ENCODE measurements at regions not wholly inside any gene's neighbourhood (a gene's known extent, or its start where the extent isn't known, plus 50 kb on each side); places are given as distances from the start of the nearest gene placed in this dataset.

GRCh38 chr3:59289831-59290230, 240.0 kb upstream of the CFAP20DC start:
- no peak for DNase-seq (ENCODE audit: low spot score)

GRCh38 chr3:59288951-59289350, 239.1 kb upstream of the CFAP20DC start:
- no peak for DNase-seq (ENCODE audit: low spot score)

- peak; percentile 77 for DNase-seq (ENCODE audit: low spot score)
These were observed 237.1 kb upstream of the CFAP20DC start for GRCh38 chr3:59286791-59287531.

GRCh38 chr3:59285560-59285959, 235.7 kb upstream of the CFAP20DC start:
- DNase-seq (ENCODE audit: low spot score), result no peak

- no peak for DNase-seq (ENCODE audit: low spot score)
These were observed 235.1 kb upstream of the CFAP20DC start for GRCh38 chr3:59284926-59285325.

- DNase-seq (ENCODE audit: low spot score), result no peak
These were observed 230.3 kb upstream of the CFAP20DC start for GRCh38 chr3:59280113-59280512.

GRCh38 chr3:59277816-59278215, 228.0 kb upstream of the CFAP20DC start:
- DNase-seq (ENCODE audit: low spot score), result no peak

GRCh38 chr3:59277201-59277600, 227.4 kb upstream of the CFAP20DC start:
- no peak for DNase-seq (ENCODE audit: low spot score)

- no peak for DNase-seq (ENCODE audit: low spot score)
These were observed 224.2 kb upstream of the CFAP20DC start for GRCh38 chr3:59273976-59274375.

GRCh38 chr3:59271971-59272370, 222.1 kb upstream of the CFAP20DC start:
- no peak for DNase-seq (ENCODE audit: low spot score)

- DNase-seq (ENCODE audit: low spot score), result no peak
These were observed 221.1 kb upstream of the CFAP20DC start for GRCh38 chr3:59270921-59271320.

GRCh38 chr3:59270209-59270608, 220.4 kb upstream of the CFAP20DC start:
- no peak for DNase-seq (ENCODE audit: low spot score)

- no peak for DNase-seq (ENCODE audit: low spot score)
These were observed 218.3 kb upstream of the CFAP20DC start for GRCh38 chr3:59268170-59268569.

- DNase-seq (ENCODE audit: low spot score), result no peak
These were observed 217.2 kb upstream of the CFAP20DC start for GRCh38 chr3:59267021-59267420.

GRCh38 chr3:59266551-59266950, 216.7 kb upstream of the CFAP20DC start:
- peak; percentile 37 for DNase-seq (ENCODE audit: low spot score)

- DNase-seq (ENCODE audit: low spot score), result no peak
These were observed 215.7 kb upstream of the CFAP20DC start for GRCh38 chr3:59265566-59265965.

- no peak for DNase-seq (ENCODE audit: low spot score)
These were observed 214.5 kb upstream of the CFAP20DC start for GRCh38 chr3:59264366-59264765.

- DNase-seq (ENCODE audit: low spot score), result peak; percentile 28
These were observed 213.3 kb upstream of the CFAP20DC start for GRCh38 chr3:59263152-59263551.

GRCh38 chr3:59262076-59262498, 212.3 kb upstream of the CFAP20DC start:
- DNase-seq (ENCODE audit: low spot score), result no peak

- no peak for DNase-seq (ENCODE audit: low spot score)
These were observed 211.2 kb upstream of the CFAP20DC start for GRCh38 chr3:59261009-59261408.

- DNase-seq (ENCODE audit: low spot score), result no peak
These were observed 208.9 kb upstream of the CFAP20DC start for GRCh38 chr3:59258550-59259260.

GRCh38 chr3:59257506-59257905, 207.7 kb upstream of the CFAP20DC start:
- no peak for DNase-seq (ENCODE audit: low spot score)

- DNase-seq (ENCODE audit: low spot score), result no peak
These were observed 206.4 kb upstream of the CFAP20DC start for GRCh38 chr3:59256230-59256629.

- DNase-seq (ENCODE audit: low spot score), result no peak
These were observed 205.2 kb upstream of the CFAP20DC start for GRCh38 chr3:59254976-59255375.

Data from kidney tubule cell (primary cell).